ENCODE measurements at regions not wholly inside any gene's neighbourhood (a gene's known extent, or its start where the extent isn't known, plus 50 kb on each side); places are given as distances from the start of the nearest gene placed in this dataset.

DNA sequence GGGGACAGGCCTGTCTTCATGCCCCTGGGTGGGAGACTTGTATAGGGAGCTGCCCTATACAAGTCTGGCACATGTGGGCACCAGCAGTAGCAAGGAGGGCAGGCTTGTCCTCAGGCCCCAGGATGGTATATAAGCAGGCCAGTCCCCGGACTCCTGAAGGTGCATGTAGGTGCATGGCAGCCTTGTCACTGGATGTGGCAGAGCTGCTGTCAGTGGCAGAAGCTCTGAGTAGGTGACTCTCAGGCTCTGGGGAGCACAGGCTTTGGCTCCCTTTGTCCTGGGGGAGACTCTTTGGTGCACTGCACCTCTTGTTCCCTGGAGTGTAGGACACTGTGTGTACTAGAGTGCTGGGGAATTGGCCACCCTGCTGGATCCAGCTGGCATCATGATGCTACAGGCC is 376.7 kb upstream of the DIPK2B start:
- ATAC-seq (no peak), DNase-seq (ENCODE audit: extremely low read depth in 1 of 4, low spot score in 3 of 4) (no peak), FAIRE-seq (no peak)
- Histone ChIP-seq H3K9ac (ENCODE audit: insufficient read depth in 1 of 2, low read depth in 2 of 2, low read length in 2 of 2) (no peak overlapping the region), H3K9me1 (ENCODE audit: control insufficient read depth, insufficient read depth, low read length) (no peaks in the 10 kb centered on the region), H3K27me3 (ENCODE audit: control insufficient read depth in 2 of 2, insufficient read depth in 2 of 2, low read length in 2 of 2) (no peaks in the 10 kb centered on the region), H3K4me2 (ENCODE audit: insufficient read depth, low read length) (no peak overlapping the region), H3K4me1 (replicated peaks in 1 of 2; ENCODE audit: control insufficient read depth in 2 of 2, insufficient read depth in 2 of 2, low read length in 2 of 2) (no peaks in the 10 kb centered on the region), H3K9me3 (replicated peaks; ENCODE audit: control insufficient read depth, insufficient read depth, low read depth, low read length) (no peaks in the 10 kb centered on the region), H3K36me3 (ENCODE audit: control insufficient read depth, insufficient read depth, low read length) (no peaks in the 10 kb centered on the region), H3K27ac (ENCODE audit: extremely low read depth, low read depth, low read length) (no peak overlapping the region), H2AFZ (ENCODE audit: low read depth, low read length) (no peak overlapping the region), H3K79me2 (ENCODE audit: control insufficient read depth, insufficient read depth, low read length) (no peaks in the 10 kb centered on the region), H3K4me3 (no peak overlapping the region), H4K20me1 (replicated peaks; ENCODE audit: control insufficient read depth, insufficient read depth, low read length) (no peaks in the 10 kb centered on the region)
- BruUV-seq (replicated peaks) = no TSS peak
- intact Hi-C loops (cut with micrococcal nuclease) = no loop called here
- WGBS (ENCODE audit: insufficient coverage, low coverage, missing lambda C conversion rate) = 0% methylated on average over 1 of the region's 1 CpG
- in situ Hi-C loops (cut with MboI) = no loop called here
- POLR2A ChIA-PET = no interaction called here
- CTCF ChIA-PET (ENCODE audit: low intra/inter-chr PET ratio) = no interaction called here
- TF ChIP-seq STAG1 (CRISPR knock-in tag; IDR thresholded peaks at IDR 0.05; ENCODE audit: borderline replicate concordance) (no peak), POLR2AphosphoS5 (IDR thresholded peaks at IDR 0.05; ENCODE audit: control insufficient read depth, insufficient read depth, low read depth, low read length) (no peak), SIRT6 (IDR thresholded peaks at IDR 0.05; ENCODE audit: low read depth, low read length) (no peak), HSF4 (CRISPR knock-in tag; IDR thresholded peaks at IDR 0.05; ENCODE audit: borderline replicate concordance) (no peak), ADNP (tag; IDR thresholded peaks at IDR 0.05) (no peak), AFF4 (CRISPR knock-in tag; IDR thresholded peaks at IDR 0.05) (no peak), BDP1 (IDR thresholded peaks at IDR 0.05; ENCODE audit: insufficient read depth, insufficient read length) (no peak), PATZ1 (CRISPR knock-in tag; IDR thresholded peaks at IDR 0.05; ENCODE audit: borderline replicate concordance) (no peak), ARNT (IDR thresholded peaks at IDR 0.05) (no peak)
- TF ChIP-seq, protein P1, sequence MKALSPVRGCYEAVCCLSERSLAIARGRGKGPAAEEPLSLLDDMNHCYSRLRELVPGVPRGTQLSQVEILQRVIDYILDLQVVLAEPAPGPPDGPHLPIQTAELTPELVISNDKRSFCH (CRISPR knock-in tag; IDR thresholded peaks at IDR 0.05) = no peak
- TF ChIP-seq, protein P1 (tag; IDR thresholded peaks at IDR 0.05) = no peak
- TF ChIP-seq, protein P2, sequence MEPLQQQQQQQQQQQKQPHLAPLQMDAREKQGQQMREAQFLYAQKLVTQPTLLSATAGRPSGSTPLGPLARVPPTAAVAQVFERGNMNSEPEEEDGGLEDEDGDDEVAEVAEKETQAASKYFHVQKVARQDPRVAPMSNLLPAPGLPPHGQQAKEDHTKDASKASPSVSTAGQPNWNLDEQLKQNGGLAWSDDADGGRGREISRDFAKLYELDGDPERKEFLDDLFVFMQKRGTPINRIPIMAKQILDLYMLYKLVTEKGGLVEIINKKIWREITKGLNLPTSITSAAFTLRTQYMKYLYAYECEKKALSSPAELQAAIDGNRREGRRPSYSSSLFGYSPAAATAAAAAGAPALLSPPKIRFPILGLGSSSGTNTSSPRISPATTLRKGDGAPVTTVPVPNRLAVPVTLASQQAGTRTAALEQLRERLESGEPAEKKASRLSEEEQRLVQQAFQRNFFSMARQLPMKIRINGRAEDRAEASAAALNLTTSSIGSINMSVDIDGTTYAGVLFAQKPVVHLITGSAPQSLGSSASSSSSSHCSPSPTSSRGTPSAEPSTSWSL (CRISPR knock-in tag; IDR thresholded peaks at IDR 0.05; ENCODE audit: borderline replicate concordance) = no peak
